ENCODE measurements at regions not wholly inside any gene's neighbourhood (a gene's known extent, or its start where the extent isn't known, plus 50 kb on each side); places are given as distances from the start of the nearest gene placed in this dataset.

DNA sequence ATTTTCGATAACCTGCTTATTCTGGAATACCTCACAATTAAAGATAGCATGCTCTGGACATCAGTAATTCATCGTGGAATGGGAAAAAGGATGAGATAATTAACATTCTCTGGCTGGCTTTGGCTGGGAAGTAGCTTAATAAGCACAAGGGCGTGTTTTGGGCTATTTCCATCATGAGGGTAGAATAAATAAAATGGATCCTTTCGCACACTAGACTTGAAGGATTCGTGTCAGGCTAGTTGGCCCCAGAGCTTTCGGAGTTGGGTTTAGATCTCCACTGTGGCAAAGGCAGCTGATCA lies 151.2 kb upstream of the ADRA1B start:
- DNase-seq: no peak

DNA sequence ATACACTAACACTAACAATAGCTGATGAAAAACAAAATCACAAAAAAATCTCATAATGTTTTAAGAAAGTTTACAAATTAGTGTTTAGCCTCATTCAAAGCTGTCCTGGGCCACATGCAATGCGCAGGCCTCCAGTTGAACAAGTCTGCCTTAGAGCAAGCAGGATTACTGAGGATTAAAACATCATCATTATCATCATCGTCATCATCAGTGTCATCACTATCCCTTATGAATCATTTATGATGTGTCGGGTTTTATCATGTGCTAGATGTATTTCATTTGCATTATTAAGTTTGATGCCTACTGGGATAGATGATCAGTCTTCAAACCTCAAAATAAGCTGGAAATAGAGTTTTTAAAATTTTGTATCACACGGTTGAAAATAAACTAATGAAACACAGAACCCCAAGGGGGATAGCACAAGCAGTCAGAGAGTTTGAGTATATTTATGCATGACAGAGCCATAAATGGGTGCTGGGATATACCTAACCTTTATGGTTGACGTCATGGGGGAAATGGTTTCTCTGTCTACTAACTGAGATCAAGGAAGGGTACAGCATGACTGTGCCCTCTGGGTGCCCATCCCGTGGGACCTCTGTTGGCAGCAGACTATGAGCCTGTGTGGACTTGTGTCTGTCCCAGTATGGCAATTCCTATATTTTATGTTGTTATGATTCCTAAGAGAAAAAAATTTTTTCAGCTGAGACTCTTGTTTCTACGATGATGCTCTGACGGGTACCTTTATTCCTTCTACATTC lies 150.3 kb upstream of the ADRA1B start:
- no peak for DNase-seq

GRCh38 chr5:159768243-159768642 lies 148.0 kb upstream of the ADRA1B start:
- no peak for DNase-seq

- DNase-seq: no peak
Observed at GRCh38 chr5:159772698-159773061, 143.6 kb upstream of the ADRA1B start.

DNA sequence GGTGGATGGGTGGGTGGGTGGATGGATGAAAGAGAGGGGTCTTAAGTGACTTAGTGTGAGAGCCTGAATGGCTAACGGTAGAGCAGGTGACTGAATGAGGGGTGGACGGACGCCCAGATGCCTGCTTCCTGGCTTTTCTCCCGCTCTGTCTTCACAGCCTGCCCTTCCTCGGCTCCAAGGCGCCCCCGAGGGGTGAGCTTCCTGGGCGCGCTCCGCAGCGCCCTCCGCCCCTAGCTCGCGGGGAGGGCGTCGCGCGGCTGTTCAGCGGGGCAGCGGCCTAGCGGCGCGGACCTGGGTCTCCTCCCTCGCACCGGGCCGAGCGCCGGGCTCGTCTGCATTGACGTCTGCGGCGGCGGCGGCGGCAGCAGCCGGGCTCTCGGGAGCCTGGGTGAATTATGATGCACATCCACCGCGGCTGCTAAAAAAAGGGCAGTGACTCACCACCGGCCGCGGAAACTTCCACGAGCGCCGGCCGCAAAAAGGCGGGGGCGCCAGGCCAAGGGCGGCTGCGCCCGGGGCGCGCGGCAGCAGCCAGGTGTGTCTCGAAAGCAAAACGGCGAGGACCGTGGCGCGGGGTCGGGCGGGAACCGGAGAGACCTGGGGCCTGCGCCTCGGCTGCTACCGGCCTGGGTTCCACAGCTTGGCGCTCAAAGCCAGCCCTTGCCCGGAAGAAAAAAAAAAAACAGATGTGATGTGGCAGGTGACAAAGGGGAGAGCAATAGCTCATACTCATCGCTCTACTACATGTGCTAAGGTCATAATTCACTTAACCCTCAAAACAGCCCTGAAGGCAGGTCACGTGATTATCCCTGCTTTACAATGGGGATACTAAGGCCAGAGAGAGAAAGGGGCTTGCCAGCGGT lies 143.0 kb upstream of the ADRA1B start:
- DNase-seq: peak; percentile 34

DNA sequence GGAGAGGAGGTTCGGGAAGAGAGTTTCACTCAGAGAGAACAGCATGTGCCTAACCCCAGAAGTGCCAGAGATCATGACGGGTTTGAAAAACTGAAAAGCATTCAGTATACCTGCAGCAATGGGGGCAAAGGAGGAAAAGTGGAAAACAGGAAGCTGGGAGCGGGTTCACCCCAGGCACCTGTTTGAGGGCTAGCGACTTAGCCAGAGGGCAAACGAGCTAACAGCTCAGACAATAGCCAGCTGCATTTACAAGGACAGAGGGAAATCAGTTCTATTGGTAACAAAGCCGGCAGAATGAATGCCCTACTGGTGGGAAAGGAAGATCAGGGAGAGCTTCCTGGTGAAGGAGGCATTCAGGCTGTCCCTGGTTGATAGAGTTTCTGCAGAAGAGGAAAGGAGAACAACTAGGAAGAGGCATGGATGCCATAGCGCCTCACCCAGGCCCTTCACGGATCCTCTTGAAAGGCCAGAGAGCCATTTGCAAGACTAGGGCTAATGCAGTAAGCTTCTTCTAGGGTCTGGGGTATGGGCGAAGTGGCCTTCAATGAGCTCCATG lies 141.7 kb upstream of the ADRA1B start:
- no peak for DNase-seq

DNA sequence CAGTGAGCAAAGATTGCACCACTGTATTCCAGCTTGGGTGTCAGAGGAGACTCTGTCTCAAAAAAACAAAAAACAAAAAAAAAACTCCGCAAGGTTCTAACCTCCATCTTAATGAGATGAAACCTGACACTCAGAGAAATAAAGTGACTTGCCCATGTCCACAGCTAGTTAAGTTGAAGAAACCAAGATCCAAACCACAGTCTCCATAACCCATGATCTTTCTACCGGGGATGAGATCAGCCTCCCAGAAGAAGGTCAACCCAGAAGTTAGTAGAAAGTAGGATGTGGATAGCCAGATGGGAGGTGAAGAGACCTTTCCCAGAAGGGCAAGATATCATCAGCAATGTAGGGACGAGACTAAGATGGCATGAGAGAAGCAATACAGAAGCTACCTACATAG lies 140.4 kb upstream of the ADRA1B start:
- no peak for DNase-seq

DNA sequence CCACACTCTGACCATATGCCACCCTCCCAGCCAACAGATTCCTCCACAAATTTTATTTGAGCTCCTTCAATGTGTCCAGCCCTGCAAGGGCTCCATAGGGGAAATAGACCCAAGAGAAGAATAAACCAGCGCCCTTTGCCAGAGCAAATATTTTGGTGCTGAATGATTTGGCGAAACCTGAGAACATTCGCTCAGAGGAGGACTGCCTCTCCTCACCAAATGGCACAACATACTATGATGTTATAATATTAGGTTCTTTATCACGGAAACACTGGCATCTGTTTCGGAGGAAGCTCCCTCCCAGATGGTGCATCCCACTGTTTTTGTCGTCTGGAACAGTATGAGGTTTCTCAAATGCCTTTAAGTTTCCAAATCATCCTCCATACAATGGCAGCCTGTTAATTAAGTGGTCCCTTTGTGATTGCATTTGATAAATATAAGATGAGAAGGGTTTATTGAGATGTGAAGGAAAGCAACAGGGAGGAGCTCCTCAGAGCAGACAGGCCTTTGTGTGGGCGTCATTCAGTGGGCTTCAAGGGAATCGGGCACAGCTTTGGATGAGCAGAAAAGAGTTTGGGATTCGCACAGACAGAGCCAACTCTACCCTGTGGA lies 139.1 kb upstream of the ADRA1B start:
- peak; percentile 59 for DNase-seq

GRCh38 chr5:159779481-159779880 lies 136.8 kb upstream of the ADRA1B start:
- DNase-seq: no peak

DNA sequence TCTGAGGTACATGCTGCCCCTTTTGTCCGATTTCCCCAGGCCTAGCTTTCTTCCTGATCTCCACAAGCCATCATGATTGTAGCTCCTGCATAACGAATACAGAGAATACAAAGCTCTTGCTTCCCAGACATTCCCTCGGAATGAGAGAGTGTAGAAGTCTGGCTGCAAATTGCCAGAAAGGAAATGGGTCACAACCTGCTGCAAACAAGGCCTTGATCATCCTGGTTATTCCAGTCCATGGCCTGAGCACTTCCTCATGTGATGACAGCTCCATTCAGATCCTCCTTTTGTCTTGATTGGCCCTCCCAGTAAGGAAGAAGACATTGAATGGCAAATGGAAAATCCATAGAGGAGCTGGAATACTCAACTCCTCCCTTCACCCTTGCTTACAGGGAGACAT lies 136.0 kb upstream of the ADRA1B start:
- DNase-seq: no peak

GRCh38 chr5:159781626-159782157 lies 134.6 kb upstream of the ADRA1B start:
- no peak for DNase-seq

DNA sequence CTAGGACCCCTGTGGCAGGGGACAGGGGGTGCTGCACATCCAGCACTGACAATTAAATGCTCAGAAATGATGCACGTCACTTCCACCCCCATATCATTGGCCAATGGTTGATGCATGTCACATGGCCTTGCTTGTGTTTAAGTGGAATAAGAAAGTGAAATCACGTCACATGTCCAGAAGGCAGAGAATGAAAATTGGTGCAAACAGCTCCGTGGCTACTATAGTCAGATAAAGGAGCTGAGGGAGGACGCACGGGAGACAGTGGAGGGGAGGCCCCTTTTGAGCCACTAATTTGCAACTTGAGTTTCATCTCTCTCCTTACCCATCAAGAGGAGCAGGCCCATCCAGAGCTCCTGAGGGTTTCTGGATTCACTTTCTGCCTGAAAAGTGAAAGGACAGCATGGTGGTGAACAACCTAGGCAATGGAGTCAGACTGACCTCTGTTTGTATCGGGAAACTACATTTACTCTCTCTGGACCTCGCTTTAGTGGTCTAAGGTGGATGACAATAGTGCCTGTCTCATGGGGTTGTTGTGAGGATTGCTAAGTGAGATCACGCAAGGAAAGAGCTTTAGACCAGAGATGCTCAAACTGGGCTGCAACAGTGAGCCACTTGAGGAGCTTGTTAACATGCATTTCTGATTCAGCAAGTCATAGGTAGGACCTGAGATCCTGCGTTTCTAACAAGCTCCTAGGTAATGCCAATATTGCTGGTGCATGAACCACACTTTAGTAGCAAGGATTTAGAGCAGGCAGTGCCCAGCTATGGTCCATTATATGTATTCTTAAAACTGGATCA lies 133.9 kb upstream of the ADRA1B start:
- no peak for DNase-seq

- DNase-seq: no peak
Observed at GRCh38 chr5:159782995-159783300, 133.3 kb upstream of the ADRA1B start.

DNA sequence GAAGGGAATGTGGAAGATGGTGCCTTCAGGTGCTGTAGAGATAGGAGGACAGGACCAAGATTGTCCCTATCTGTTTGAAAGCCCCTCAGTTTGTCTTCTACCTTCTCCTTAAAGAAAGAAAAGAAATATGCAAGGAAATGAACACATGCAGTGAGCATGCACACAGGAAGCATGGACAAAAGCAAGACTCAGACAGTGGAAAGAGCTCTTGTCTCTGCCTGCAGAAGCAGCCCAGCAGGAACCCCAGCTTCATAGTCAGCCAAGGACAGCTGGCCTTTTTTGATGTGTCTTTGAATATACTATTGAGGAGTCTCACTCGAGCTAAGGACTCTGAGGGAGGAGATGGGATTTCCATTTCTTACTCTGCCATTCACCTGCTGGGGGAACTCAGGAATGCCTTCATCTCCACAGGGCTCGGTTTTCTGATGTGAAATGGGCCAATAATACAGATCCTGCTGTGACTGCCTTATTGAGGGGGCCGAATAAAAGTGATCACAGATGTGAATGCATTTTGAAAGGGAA lies 132.5 kb upstream of the ADRA1B start:
- no peak for DNase-seq

DNA sequence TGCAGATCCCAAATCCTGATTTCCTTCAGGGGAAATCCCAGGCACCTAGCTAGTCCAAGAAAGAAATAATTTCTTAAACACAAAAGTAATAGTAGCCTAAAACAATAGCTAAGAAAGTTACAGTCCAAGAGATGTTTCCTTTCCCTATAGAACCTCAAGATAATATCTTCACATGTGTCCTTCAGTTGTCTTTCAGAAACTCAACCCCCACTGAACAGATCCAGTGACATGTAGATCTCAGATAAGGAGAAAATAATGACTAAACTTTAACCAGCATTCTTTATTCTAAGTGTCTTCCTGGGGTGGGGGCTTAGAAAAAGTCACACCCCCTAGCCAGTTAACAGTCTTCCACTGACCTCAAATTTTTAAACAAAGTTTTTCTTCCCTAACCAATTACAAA lies 131.3 kb upstream of the ADRA1B start:
- DNase-seq: no peak

GRCh38 chr5:159785656-159786055 lies 130.6 kb upstream of the ADRA1B start:
- DNase-seq: no peak

GRCh38 chr5:159786201-159786600 lies 130.1 kb upstream of the ADRA1B start:
- DNase-seq: no peak

DNA sequence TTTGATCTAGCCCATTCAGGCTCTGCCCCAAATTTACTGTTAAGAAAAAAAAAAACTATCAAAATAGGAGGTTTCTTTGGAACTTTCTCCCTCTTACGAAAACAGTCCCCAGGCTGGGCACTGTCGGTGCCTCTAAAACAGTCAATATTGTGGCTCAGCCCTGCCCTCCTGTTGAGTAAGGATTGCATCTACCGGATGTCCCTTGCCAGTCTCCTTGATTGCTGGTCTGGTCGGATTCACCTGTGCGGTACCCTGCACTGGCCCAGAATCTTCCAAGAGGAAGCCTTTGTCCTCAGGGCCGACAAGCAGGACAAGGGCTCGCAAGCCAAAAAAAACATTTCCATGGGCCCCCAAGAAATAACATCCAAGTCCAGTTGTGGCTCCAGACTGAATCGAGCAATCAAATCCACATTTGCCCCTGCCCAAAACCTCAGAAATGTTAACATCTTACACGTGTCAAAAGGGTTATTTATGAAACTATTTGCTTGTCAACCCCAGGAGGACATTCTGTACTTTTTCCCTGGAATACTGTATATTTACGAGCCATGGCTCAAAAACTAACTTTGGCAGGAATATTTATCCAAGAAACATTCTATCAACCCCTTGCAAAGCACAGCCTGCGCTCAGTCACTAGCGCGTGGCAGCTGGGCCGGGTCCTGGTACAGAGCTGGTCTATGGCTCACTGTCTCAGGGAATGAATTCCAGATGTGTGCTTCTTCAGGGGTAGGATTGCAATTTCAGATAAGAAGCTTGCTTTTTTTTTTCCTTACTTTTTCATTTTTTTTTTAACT lies 129.2 kb upstream of the ADRA1B start:
- no peak for DNase-seq

DNA sequence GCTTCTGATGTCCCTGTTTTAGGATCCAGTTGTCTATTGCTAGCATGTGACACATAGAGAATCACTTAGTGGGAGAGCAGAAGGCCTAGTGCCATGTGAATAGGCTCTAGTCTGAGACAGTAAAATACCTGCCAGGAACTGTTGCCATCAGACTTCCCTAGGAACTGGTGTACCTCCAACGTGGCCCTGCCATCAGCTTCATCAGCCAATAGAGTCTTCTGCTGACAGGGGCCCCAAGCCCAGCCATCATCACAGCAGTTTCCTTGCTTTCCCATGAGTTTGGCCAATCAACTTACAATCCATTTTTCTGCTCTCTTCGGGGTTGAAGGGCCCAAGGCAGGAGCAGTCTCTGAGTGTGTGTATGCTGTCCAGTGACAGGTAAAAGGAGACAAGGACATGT lies 128.4 kb upstream of the ADRA1B start:
- no peak for DNase-seq

DNA sequence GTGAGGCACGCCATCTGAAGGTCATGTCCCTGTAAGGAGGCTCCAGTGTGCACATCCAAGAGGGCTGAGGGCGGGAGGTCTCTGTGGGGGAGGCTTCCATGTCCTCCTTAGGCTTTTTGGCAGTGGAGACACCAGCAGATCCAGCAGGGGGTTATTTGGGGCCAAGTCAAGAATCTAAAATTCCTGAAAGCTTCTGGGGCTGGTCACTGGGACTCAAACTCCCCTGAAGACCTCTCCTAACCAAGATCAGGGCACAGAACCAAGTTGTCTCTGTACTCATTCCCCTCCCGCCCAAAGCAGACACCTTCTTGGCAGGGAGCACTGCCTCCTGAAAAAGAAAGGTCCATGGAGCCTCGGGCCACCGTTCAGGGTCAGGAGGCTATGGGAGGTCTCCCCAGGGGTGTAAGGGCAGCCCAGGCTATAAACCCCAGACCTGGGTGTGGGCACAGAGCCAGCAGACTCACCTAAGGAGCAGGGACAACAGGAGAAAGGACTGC lies 127.4 kb upstream of the ADRA1B start:
- no peak for DNase-seq

GRCh38 chr5:159792180-159792579 lies 124.1 kb upstream of the ADRA1B start:
- DNase-seq: no peak

Measured in NCI-H2171 treated with DMSO at 0.1 percent for 48 hours (cell line).